Esophagus muscularis mucosa (tissue), 3 donors: ENCODE measurements at regions not wholly inside any gene's neighbourhood (a gene's known extent, or its start where the extent isn't known, plus 50 kb on each side); places are given as distances from the start of the nearest gene placed in this dataset.

Source experiments
- CTCF ChIP-seq, 3 experiments: fragments of 200-600 bp in 2 of 3; fragments of 450-650 bp in 1 of 3; sonication (generic) in 2 of 3; IDR thresholded peaks; one replicate each; pipeline ENCODE4 v1.5.1; 2017 to 2019; ENCODE audit warnings: antibody characterized with exemption in 3 of 3, mild to moderate bottlenecking in 2 of 3, moderate library complexity in 1 of 3
- POLR2AphosphoS5 ChIP-seq, 2 donors: sonication (generic); formaldehyde crosslinking; IDR thresholded peaks; one replicate each; pipeline ENCODE4 v1.6.1; 2017; ENCODE audit warnings: antibody characterized with exemption in 2 of 2

GRCh38 chr6:139967497-139967896 lies 593.0 kb upstream of the CITED2 start:
- TF ChIP-seq CTCF (IDR thresholded peaks at IDR 0.05) (no peak), POLR2AphosphoS5 (IDR thresholded peaks at IDR 0.05) (no peak)
